Smooth muscle cell of the brain vasculature (primary cell): ENCODE measurements at regions not wholly inside any gene's neighbourhood (a gene's known extent, or its start where the extent isn't known, plus 50 kb on each side); places are given as distances from the start of the nearest gene placed in this dataset.
"Not testable (repeated sequence)": the region's sequence is repeated elsewhere in the genome, so short reads cannot be mapped to it uniquely, and the experiment has no call there.

Experiments
- DNase-seq: peaks from one replicate; pipeline ENCODE4 v3.0.0-alpha.2; 2012; ENCODE audit warnings: low read depth, low spot score

DNA sequence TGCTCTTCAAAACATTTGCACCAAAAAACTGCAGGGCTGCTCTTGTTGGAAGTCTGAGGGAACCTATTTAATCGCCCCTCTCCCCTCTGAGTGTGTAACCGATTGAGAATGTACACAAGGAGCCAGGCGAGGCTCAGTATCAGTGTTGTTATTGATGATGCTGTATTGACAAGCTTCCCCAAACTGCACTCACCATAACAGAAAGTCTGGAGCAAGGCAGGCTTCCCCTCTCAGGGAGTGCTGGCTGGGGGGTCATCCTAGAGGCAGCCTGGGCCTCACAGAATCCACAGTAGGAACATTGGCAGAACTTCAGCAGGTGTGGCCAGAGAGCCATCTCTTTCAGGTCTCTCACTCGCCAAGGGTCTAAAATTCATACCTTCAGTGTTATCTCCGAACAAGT is 58.1 kb upstream of the TUNAR start:
- DNase-seq: no peak

DNA sequence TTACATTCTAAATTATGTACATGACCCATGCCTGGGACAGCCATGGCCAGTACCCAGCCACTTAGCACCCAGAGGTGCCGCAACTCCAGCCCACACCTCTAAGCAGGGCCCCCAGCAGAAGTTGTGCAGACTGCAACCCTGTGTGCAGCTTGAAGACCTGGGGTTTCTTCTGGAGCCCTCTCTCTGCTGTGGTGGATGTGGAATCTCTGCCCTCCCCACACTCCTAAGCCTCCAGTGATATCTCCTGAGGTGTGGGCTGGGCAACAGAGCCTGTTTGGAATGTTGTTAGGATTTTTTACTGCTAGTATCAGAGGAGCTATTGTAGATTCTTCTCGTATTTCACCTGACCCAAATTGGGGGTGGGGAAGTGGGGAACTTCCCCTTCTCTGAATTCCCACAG is 59.4 kb upstream of the TUNAR start:
- no peak for DNase-seq

DNA sequence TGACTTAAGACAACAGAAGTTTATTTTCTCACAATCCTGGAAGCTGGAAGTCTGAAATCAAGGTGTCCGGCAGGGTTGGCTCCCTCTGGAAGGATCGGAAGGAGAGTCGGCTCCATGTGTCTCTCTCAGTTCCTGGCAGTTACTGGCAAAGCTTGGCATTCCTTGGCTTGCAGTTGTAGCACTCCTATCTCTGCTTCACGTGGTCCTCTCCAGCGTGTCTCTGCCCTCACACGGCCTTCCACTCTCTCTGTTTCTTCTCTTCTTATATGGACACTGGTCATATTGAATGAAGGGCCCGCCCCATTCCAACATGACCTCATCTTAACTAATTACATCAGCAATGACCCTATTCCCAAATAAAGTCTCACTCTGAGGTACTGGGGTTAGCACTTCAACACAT is 60.1 kb upstream of the TUNAR start:
- DNase-seq: no peak

DNA sequence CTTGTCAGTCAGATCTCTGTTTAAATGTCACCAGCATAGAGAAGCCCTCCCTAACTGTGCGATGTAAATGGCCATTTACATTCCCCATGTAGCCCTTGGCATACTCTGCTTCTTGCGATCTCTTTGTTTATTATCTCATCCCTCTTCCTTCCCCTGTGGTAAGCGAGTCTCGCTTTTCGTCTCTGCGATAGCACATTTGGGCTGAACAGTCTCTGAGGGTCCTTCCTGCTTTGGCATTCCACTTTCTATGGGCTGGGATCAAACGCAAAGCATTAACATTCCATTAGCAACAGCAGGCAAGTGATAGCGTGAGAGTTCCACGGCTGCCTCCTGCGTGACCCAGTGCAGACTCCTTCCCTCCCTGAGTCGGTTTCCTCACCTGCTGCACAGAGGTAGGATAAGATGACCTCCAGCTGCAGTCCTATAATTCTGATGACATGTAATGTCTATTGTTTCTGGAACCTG is 61.4 kb upstream of the TUNAR start:
- DNase-seq: no peak

DNA sequence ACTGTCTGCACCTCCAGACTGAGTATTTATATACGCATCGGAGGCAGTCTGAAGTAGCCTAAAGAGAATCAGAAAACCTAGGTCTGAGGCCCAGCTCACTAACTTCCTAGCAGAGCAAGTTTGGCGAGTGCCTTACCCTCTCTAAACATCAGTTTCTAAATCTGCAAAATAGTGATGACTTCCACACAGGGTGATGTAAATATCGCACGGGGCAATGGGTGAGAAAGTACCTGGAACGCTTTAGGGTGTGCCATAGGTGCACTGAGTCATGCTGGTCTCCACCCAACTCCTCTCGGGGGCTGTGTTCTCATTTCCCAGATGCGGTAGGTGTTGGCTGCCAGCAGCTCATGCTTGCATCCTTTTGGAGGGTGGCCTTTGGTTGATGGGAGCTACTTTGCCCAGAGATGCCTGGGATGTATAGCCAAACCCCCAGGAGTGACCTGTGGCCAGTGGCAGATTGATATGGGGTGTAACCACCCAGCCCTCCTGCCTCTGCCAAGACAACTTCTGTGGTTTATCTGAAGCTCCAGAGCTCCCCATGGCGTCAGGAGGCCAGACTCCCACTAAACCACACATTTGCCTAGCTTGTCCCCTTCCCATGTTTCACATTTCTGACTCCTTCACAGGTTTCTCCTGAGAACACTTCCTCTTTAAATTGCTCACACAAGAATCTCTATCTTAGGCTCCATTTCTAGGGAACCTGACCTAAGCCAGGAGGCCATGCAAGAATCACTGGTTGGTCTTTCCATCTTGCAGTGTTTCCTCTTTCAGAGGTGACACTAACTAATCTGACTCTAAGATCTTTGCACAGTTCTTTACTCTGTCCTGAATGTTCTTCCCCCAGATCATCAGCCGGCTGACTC is 62.0 kb upstream of the TUNAR start:
- no peak for DNase-seq

DNA sequence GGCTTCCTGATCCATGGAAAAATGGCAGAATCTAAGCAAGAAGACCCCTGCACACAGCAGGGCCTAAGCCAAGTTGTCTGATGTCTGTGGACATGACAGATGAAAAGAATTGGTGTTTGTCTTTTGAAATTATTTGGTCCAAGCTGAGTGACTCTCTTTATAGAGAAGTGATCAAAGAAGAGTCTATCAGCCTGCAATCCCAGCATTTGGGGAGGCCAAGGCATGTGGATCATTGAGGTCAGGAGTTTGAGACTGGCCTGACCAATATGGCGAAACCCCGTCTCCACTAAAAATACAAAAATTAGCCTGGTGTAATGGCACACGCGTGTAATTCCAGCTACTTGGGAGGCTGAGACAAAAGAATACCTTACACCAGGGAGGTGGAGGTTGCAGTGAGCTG is 64.8 kb upstream of the TUNAR start:
- DNase-seq: no peak

DNA sequence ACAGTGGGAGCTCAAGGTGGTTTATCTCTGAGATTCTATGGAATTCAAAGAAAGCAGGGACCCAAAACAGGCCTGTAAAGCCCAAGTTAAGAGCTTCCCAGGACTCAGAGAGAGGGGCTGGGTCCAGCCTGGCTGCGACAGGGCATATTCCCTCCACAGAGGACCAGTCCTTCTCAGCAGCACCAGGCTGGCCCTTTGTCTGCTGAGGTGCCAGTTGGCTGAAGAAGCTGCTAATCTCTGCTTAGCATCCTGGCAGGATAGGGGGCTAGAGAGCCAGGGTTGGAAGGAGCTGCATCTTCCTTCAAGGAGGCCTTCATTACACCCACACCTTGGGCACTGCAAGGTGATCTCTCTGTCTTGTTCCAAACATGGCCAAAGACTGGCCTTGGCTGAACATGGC is 68.3 kb upstream of the TUNAR start:
- DNase-seq: no peak

DNA sequence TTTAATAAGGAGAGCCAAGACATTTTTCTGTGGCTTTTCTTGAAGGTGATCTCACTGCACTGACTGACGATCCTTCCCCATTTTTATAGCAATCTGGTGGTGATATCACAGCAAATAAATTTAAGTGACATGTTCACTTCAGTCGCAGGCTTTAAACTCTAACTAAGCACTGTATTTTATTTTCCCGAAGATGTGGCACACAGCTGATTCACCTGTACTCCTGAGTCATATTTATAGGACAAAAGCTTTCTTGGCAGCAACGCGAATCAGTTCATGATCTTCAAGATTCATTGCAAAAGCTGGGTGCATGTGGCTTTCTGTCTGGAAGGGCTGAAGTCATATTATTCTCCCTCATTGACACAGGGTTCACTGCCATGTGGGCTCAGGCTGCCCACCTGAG is 79.8 kb upstream of the TUNAR start:
- DNase-seq: no peak

DNA sequence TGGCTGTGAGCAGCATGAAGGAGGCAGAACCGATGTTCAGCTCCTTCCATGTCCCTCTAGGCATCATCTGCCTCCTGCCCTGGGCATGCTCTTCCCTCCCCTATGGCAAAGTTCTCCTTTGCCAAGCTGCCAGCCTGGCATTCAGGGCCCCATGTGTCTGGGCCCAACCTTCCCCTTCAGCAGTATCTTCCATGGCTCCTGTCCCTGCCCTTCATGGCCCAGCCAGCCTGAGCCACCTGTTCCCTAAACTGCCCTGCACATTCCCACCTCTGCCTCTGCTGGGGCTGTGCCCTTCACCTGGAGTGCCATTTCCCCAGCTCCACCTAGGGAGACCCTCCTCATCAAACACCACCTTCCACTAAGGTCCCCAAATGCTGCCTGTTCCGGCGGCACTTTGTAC is 74.0 kb upstream of the TCL1A start:
- DNase-seq: no peak

DNA sequence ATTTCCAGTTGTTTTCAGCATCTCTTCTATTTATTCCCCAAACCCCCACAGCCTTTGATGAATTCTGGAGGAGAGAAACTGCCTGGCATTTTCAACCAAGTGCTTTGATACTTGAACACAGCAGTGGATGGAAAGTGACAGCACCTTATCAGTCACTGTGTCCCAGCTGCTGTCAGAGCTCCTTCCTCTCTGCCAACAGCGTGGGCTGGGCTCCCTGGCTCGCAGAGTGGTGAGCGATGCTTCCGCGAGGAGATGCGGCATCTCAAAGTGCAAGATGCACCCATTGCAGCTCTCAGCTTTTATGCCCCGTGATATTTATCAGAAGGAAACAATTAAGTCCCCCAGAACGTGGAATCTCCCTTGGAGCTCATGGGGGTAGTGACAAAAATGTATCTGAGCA is 72.6 kb upstream of the TCL1A start:
- no peak for DNase-seq

DNA sequence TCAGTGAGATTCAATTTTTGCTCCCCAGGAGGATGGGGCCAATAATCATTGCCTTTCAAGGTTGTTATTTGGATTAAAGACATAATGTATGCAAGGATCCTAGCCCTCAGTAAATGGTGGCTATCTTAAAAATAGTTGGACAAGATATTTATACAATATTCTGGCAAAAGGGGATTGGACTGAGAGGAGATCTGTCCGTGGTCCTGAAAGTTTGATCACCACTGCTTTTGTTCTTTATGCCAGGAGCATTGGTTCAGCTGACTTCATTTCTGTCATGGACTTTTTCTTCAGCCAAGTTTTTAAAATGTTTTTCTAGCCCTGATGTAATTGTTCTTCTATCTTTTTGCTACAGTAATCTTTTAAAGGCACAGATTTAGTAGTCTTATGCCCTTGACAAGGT is 70.2 kb upstream of the TCL1A start:
- DNase-seq: no peak

DNA sequence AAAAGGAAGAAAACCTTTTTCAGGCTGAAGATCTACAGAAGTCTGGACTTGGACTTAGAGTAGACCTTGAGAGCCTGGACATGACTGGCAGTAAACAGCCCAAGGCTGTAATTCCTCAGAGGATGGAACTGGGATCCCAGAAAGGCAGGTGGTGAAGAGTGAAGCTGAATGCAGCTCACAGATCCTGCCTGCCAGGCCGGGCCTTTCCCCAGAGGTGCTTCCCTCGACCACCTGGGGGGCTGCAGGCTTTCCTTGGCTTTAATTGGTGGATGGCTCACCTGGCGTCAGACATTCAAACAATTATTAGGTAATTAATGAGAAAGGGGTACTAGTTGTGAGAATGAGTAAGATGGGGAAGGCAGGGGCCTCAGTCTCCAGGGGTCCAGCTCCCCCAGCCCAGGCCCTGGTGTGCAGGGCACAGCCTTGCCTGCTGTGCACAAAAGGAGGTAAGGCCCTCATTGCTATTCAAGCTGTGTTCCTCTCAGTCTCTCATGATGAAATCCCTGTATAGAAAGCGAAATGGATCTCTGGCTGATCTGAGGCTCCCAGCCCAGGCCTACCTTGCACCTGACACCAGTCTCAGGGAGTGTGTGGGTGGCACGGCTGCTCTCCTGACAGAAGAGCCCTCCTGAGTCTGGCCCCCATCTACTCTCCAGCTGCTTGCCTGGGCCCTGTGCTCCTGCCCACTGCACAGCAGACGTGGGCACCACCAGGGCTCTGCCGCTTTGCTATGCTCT is 63.0 kb upstream of the TCL1A start:
- no peak for DNase-seq

DNA sequence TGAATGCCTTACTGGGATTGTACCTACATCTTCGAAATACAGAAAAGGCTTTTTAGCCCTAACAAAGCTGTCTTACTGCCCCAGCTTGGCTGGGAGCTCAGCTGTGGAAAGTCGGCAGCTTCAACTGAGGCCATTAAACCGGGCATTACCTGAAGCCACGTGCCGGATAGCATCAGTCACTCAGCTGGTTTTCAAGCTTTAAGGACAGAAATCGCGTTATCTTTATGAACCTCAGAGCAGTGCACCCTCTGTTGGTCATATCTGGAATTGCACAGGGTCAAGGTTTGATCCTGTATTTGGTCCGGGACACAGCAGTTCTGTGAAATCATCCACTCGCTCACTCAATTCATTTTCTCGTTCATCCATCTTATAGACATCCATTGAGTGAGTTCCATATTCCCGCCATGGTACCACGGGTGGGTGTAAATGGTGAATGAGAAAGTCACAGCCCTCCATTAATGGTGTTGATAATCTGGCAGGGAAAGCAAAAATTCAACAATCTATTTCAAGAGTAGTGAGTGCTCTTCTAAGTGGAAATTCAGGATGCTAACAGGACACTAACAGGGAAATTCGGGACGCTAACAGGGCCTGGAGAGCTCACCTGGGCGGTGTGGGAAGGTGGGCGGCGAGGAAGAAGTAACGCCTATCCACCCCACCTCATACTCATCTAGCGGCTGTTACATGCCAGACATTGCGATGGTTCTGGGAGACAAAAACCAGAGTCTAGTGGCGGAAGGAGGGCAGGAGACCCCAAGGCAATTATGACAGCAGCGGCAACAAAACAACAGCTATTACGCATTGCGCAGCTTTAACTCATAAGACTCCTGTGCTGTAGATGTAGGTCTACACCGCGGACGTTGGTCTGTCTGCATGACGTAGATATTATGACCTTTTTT is 60.6 kb upstream of the TCL1A start:
- DNase-seq: peak; percentile 15

DNA sequence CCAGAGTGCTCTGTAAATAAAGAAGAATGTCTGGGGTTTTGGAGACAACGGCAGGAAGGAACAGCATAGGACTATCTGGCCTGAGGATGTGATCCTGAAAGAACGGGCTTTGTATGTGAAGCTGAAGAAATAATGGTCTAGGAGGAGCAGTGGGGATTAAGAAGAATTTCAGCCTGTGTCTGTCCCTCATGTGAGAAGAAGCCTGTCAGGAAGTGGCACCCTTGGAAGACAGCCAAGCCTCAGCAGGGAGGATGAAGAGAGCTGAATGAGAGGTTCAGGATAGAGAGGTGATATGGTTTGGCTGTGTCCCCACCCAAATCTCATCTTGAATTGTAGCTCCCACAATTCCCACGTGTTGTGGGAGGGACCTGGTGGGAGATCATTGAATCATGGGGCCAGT is 56.9 kb upstream of the TCL1A start:
- DNase-seq: no peak

DNA sequence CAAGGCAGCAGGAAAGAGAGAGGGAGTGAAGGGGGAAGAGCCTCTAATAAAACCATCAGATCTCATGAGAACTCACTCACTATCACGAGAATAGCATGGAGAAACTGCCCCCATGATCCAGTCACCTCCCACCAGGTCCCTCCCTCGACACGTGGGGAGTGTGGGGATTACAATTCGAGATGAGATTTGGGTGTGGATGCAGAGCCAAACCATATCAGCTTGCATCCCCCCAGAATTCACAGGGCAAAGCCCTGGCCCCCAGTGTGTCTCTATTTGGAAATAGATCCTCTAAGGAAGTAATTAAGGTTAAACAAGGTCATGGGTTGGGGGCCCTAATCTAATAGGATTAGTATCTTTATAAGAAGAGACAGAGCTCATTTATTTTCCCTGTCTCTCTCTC is 56.1 kb upstream of the TCL1A start:
- DNase-seq: no peak

DNA sequence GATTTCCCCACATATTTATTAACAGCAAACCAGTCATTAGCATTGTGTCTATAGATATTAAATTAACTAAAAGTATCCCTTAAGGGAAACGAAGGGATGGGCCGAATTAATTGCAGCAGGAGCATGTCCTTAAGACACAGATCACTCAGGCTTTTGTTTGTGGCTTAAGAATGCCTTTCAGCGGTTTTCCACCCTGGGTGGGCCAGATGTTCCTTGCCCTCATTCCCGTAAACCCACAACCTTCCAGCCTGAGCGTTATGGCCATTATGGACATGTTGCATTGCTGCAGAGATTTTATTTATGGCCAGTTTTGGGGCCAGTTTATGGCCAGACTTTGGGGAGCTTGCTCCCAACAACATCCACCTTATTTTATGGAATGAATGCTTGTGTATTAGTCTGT is 55.5 kb upstream of the TCL1A start:
- not testable (repeated sequence) for DNase-seq

DNA sequence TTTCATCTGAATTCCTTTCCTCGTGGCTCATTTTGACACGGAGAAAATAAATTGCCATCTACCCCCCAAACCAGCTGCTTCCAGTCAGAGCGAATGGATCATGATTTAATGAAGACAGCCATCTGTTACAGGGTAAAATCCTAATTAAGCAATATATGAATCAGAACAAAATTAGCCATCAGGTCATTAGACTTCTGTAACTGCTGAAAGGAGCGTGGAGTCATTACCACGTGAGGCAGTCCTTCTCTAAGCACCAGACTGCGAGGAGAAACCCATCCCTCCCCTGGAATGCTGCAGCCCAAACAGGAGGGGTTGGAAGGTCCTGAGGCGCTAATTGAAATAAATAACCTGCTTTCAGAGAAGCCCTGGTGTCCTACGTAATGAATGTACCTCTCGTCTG is 51.1 kb upstream of the TCL1A start:
- no peak for DNase-seq

DNA sequence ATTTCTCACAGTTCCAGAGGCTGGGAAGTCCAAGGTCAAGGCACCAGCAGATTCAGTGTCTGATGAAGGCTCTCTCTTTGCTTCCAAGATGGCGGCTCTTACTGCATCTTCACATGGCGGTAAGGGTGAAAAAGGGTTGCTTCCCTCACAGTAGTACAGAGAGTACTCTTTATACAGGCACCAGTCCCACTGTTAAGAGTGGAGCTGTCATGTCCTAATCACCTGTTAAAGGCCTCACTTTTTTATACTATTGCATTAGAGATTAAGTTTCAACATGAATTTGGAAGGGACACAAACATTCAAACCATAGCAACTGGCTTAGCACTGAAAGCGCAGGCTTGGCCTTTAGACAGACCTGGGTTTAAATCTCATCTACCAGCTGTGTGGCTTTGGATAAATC is 50.0 kb upstream of the TCL1A start:
- DNase-seq: no peak
